ENCODE measurements at regions not wholly inside any gene's neighbourhood (a gene's known extent, or its start where the extent isn't known, plus 50 kb on each side); places are given as distances from the start of the nearest gene placed in this dataset.

DNA sequence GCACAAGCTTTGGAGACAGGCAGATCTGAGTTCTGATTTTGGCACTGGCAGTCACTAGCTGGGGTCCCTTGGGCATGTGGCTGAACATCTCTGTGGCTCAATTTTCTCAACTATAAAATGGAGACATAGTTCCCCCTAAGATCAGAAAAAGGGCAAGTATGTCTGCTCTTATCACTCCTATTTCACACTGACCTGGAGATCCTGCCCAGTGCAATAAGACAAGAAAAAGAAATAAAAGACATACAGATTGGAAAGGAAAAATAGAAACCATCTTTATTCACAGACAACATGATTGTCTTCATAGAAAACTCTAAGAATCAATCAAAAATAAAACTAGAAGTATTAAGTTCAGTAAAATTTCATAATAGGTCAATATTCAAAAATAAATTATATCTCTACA lies 56.0 kb upstream of the LHX1 start:
- Histone ChIP-seq H3K27ac (no peak overlapping the region), H3K4me1 (peaks cover 12% of the 10 kb centered on the region), H4K20me1 (ENCODE audit: low read depth) (no peaks in the 10 kb centered on the region), H3K36me3 (no peaks in the 10 kb centered on the region), H3K79me2 (ENCODE audit: low read depth) (no peaks in the 10 kb centered on the region), H3K27me3 (no peaks in the 10 kb centered on the region), H3K9ac (no peak overlapping the region), H2AFZ (replicated peaks) (no peak overlapping the region), H3K9me3 (ENCODE audit: low read depth) (no peaks in the 10 kb centered on the region), H3K4me3 (no peak overlapping the region), H3F3A (ENCODE audit: low read depth) (no peaks in the 10 kb centered on the region), H3K4me2 (no peak overlapping the region)
- Mint-ChIP-seq H3K27ac (no peak overlapping the region), H3K9me3 (peaks cover 8% of the 10 kb centered on the region), H3K36me3 (no peaks in the 10 kb centered on the region), H3K4me3 (no peak overlapping the region), H3K4me1 (peaks cover 20% of the 10 kb centered on the region), H3K27me3 (ENCODE audit: insufficient read depth, low read depth) (peaks cover 21% of the 10 kb centered on the region)
- DNase-seq (ENCODE audit: low spot score): no peak
- TF ChIP-seq, protein P1, sequence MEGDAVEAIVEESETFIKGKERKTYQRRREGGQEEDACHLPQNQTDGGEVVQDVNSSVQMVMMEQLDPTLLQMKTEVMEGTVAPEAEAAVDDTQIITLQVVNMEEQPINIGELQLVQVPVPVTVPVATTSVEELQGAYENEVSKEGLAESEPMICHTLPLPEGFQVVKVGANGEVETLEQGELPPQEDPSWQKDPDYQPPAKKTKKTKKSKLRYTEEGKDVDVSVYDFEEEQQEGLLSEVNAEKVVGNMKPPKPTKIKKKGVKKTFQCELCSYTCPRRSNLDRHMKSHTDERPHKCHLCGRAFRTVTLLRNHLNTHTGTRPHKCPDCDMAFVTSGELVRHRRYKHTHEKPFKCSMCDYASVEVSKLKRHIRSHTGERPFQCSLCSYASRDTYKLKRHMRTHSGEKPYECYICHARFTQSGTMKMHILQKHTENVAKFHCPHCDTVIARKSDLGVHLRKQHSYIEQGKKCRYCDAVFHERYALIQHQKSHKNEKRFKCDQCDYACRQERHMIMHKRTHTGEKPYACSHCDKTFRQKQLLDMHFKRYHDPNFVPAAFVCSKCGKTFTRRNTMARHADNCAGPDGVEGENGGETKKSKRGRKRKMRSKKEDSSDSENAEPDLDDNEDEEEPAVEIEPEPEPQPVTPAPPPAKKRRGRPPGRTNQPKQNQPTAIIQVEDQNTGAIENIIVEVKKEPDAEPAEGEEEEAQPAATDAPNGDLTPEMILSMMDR (IDR thresholded peaks at IDR 0.05): no peak
- TF ChIP-seq EZH2phosphoT487 (IDR thresholded peaks at IDR 0.05) (no peak), EZH2 (IDR thresholded peaks at IDR 0.05) (no peak)

- Histone ChIP-seq H3K27ac (no peak overlapping the region), H3K27me3 (no peaks in the 10 kb centered on the region), H4K20me1 (ENCODE audit: low read depth) (no peaks in the 10 kb centered on the region), H3K4me2 (peak overlapping the region; percentile 8), H3K79me2 (ENCODE audit: low read depth) (no peaks in the 10 kb centered on the region), H3K9me3 (ENCODE audit: low read depth) (no peaks in the 10 kb centered on the region), H3K4me1 (peaks cover 25% of the 10 kb centered on the region), H3K4me3 (no peak overlapping the region), H3F3A (ENCODE audit: low read depth) (no peaks in the 10 kb centered on the region), H2AFZ (replicated peaks) (peak overlapping the region; percentile 90), H3K9ac (no peak overlapping the region), H3K36me3 (no peaks in the 10 kb centered on the region)
- Mint-ChIP-seq H3K4me1 (peaks cover 14% of the 10 kb centered on the region), H3K27me3 (ENCODE audit: insufficient read depth, low read depth) (peaks cover 23% of the 10 kb centered on the region), H3K27ac (peak overlapping the region; percentile 81), H3K4me3 (no peak overlapping the region), H3K9me3 (peaks cover 8% of the 10 kb centered on the region), H3K36me3 (no peaks in the 10 kb centered on the region)
- no peak for TF ChIP-seq EZH2phosphoT487 (IDR thresholded peaks at IDR 0.05)
- no peak for DNase-seq (ENCODE audit: low spot score)
Observed at GRCh38 chr17:36884495-36885152, 52.7 kb upstream of the LHX1 start.

GRCh38 chr17:36885153-36885735 lies 52.0 kb upstream of the LHX1 start:
- Mint-ChIP-seq H3K27me3 (ENCODE audit: insufficient read depth, low read depth) (peaks cover 29% of the 10 kb centered on the region), H3K4me1 (peaks cover 17% of the 10 kb centered on the region), H3K4me3 (no peak overlapping the region), H3K36me3 (no peaks in the 10 kb centered on the region), H3K9me3 (peaks cover 8% of the 10 kb centered on the region), H3K27ac (no peak overlapping the region)
- Histone ChIP-seq H3F3A (ENCODE audit: low read depth) (no peaks in the 10 kb centered on the region), H3K4me3 (no peak overlapping the region), H3K36me3 (no peaks in the 10 kb centered on the region), H3K27me3 (no peaks in the 10 kb centered on the region), H2AFZ (replicated peaks) (peak overlapping the region; percentile 90), H3K9me3 (ENCODE audit: low read depth) (no peaks in the 10 kb centered on the region), H4K20me1 (ENCODE audit: low read depth) (no peaks in the 10 kb centered on the region), H3K27ac (no peak overlapping the region), H3K4me2 (no peak overlapping the region), H3K9ac (no peak overlapping the region), H3K4me1 (peaks cover 32% of the 10 kb centered on the region), H3K79me2 (ENCODE audit: low read depth) (no peaks in the 10 kb centered on the region)
- no peak for DNase-seq (ENCODE audit: low spot score)
- TF ChIP-seq, protein P1 (IDR thresholded peaks at IDR 0.05): no peak
- TF ChIP-seq EZH2 (IDR thresholded peaks at IDR 0.05) (no peak), EZH2phosphoT487 (IDR thresholded peaks at IDR 0.05) (no peak)

DNA sequence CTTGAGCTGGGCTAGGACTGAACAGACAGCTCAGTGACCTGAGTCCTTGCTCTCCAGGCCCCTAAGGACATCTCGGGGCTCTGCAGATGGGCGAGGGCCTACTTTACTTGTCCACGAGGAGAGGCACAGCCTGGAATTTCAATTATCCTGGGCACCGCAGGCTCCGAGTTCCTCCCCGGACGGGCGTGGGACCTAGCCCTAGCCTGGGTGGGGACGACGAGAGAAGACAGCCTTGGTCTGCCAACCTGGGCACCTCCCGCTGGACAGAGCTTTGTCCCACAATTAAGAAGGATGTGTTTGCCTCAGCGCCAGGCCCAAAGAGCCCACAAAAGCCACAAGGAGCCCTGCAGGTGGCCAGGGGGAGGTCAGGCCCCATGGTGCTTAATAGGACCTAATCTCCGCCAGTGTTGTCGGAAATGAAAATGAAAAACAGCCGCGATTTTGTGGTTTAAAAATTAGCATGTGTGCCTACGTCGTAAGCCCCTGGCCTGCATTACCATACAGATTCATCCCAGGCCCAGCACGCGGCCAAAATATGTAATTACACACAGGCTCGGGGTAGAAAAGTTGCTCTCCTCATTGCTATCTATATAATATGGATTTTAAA lies 51.4 kb upstream of the LHX1 start:
- Mint-ChIP-seq H3K27me3 (ENCODE audit: insufficient read depth, low read depth) (peaks cover 25% of the 10 kb centered on the region), H3K9me3 (peaks cover 7% of the 10 kb centered on the region), H3K27ac (no peak overlapping the region), H3K4me3 (no peak overlapping the region), H3K4me1 (peaks cover 19% of the 10 kb centered on the region), H3K36me3 (no peaks in the 10 kb centered on the region)
- Histone ChIP-seq H3K27me3 (no peaks in the 10 kb centered on the region), H2AFZ (replicated peaks) (no peak overlapping the region), H3K4me1 (peaks cover 33% of the 10 kb centered on the region), H3K36me3 (no peaks in the 10 kb centered on the region), H3K9me3 (ENCODE audit: low read depth) (no peaks in the 10 kb centered on the region), H3K4me2 (no peak overlapping the region), H3F3A (ENCODE audit: low read depth) (no peaks in the 10 kb centered on the region), H3K4me3 (no peak overlapping the region), H4K20me1 (ENCODE audit: low read depth) (no peaks in the 10 kb centered on the region), H3K79me2 (ENCODE audit: low read depth) (no peaks in the 10 kb centered on the region), H3K27ac (no peak overlapping the region), H3K9ac (no peak overlapping the region)
- TF ChIP-seq EZH2phosphoT487 (IDR thresholded peaks at IDR 0.05): no peak
- DNase-seq (ENCODE audit: low spot score): no peak

Measured in neural progenitor cell (in vitro differentiated cells).